AG04449 (cell line): ENCODE measurements at regions not wholly inside any gene's neighbourhood (a gene's known extent, or its start where the extent isn't known, plus 50 kb on each side); places are given as distances from the start of the nearest gene placed in this dataset.
"Not testable (repeated sequence)": the region's sequence is repeated elsewhere in the genome, so short reads cannot be mapped to it uniquely, and the experiment has no call there.

Experiments used
- CTCF ChIA-PET: fragments of 350-600 bp; formaldehyde crosslinking; extraction: SDS; loops from one replicate; lab custom pipeline; 2021; ENCODE audit warnings: antibody characterized with exemption; lab: Yijun Ruan, JAX
- POLR2A ChIA-PET: fragments of 400-600, 350-600 bp; formaldehyde crosslinking; extraction: SDS; loops from one replicate; lab custom pipeline; 2020; ENCODE audit warnings: antibody characterized with exemption, inconsistent platforms; lab: Yijun Ruan, JAX
- DNase-seq: peaks from one replicate; pipeline ENCODE4 v3.0.0-alpha.2; 2010; ENCODE audit warnings: low read depth, low spot score
- H3K4me3 ChIP-seq: 2 replicates; pipeline ENCODE4 v1.5.1; 2011; ENCODE audit warnings: low read depth, mild to moderate bottlenecking, control low read depth, low read length
- CTCF ChIP-seq: IDR thresholded peaks from one replicate; pipeline ENCODE4 v1.5.1; 2011; ENCODE audit warnings: mild to moderate bottlenecking, moderate library complexity, low read length, control low read depth, inconsistent platforms; ENCODE audit not compliant: insufficient read depth; ENCODE audit errors: missing control alignments

DNA sequence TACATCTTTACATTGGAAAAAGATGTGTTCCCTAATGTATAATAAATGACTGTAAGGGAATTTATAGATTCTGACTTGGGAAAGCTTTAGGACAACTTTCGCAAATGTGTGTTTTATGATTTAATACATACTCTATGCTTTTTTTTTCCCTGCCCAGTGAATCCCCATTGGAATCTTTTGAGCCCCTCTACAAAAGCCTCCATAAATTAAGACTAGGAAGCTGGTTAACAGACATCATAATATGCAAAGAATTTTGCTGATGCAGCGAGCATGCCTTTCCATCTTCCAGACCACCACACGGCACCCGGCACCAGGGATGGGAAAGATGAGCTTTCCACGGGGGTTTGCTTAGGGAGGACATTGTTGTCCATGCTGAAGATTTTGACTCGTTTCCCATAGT is 156.1 kb upstream of the IVNS1ABP start:
- no peak for DNase-seq
- ChIA-PET POLR2A (no interaction called here), CTCF (interaction anchor here (1.4 kb wide), 1 partner anchor 10 kb away, joined by 5 read pairs; no protein-coding TSS in a partner anchor)
- H3K4me3 ChIP-seq: no peak overlapping the region
- no peak for TF ChIP-seq CTCF

DNA sequence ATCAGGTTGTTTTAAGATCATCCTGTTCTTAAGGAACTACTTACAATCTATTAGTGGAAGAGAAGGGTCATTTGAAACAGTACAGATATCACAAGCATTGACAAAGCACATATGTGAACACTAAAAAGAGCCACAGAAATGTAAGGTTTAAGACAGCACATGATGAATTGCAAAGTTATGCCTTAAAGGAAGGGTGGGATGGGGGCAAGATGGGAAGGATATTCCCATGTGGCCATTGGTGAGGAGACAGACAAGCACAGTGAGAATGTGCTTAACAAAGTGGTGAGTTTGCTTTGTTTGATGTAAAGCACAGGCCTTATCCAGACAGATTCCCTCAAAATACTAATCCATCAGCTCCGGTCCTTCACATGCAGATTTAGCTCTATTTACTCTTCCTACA is 151.6 kb upstream of the IVNS1ABP start:
- TF ChIP-seq CTCF: no peak
- CTCF ChIA-PET: no interaction called here
- H3K4me3 ChIP-seq: no peak overlapping the region

DNA sequence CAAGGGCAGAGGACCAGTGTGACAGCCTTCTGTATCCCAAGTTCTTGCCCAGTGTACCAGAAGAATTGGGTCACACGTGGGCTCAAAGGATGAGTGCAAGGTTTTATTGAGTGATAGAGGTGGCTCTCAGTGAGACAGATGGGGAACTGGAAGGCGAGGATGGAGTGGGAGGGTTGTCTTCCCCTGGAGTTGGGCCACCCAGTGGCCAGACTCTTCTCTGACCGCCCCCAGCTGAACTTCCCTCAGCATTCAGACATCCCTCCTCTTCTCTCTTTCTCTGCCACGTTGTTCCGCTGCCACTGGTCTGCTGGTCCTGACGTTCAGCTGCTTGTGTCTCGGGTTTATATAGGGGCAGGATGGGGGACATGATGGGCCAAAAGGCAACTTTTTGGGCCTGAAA is 150.1 kb upstream of the IVNS1ABP start:
- H3K4me3 ChIP-seq: no peak overlapping the region
- CTCF ChIA-PET: no interaction called here
- no peak for TF ChIP-seq CTCF
- DNase-seq: no peak
- POLR2A ChIA-PET: no interaction called here

More for the DNA sequence above, 151.6 kb upstream of the IVNS1ABP start:
- POLR2A ChIA-PET: no interaction called here
- DNase-seq: no peak

- H3K4me3 ChIP-seq: no peak overlapping the region
- CTCF ChIA-PET: interaction anchor here (0.9 to 1.5 kb wide), 2 partner anchors 11 to 12 kb away, joined by 3 read pairs; no protein-coding TSS in a partner anchor
- no peak for TF ChIP-seq CTCF
- POLR2A ChIA-PET: no interaction called here
- no peak for DNase-seq
Observed at GRCh38 chr1:185464777-185465176, 147.7 kb upstream of the IVNS1ABP start.

DNA sequence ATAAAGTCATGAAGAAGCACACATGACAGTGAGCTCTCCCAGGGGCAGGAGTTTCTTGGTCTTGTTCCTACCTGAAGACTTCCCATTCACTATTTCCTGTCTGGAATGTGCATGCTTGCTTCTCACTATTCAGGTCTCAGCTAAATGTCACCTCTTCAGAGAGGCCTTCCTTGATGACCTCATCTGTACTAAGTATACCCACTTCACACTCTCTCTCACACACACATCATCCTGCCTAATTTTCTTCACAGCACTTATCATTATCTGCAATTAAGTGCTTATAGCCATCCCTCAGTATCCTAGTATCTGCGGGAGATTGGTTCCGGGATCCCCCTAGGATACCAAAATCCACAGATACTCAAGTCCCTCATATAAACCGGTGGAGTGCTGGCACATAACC is 146.4 kb upstream of the IVNS1ABP start:
- CTCF ChIA-PET: interaction anchor here (1.8 kb wide), 1 partner anchor 10 kb away, joined by 5 read pairs; no protein-coding TSS in a partner anchor
- DNase-seq: no peak
- POLR2A ChIA-PET: no interaction called here
- H3K4me3 ChIP-seq: no peak overlapping the region
- no peak for TF ChIP-seq CTCF

DNA sequence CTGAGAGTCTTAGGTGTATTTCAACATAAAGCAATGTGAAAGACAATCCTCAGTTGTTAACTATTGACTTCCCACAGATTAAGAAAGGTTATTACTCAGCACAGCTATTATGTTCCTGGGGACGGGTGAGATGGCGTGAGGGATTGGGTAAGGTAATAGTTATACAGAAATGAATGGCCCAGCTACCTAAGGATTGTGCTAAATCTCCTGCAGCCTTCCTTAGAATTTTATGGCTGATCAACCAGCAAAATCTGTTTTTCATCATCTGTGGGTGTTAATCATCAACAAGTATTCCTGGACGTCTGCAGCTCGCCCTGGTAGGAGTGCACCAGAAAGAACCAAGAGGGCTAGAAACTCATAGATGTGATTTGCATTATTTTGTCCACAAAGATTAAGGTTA is 146.0 kb upstream of the IVNS1ABP start:
- TF ChIP-seq CTCF: no peak
- POLR2A ChIA-PET: no interaction called here
- CTCF ChIA-PET: interaction anchor here (0.5 to 1.8 kb wide), 2 partner anchors 10 to 29 kb away, joined by 3 to 5 read pairs; no protein-coding TSS in a partner anchor
- H3K4me3 ChIP-seq: no peak overlapping the region
- DNase-seq: no peak

DNA sequence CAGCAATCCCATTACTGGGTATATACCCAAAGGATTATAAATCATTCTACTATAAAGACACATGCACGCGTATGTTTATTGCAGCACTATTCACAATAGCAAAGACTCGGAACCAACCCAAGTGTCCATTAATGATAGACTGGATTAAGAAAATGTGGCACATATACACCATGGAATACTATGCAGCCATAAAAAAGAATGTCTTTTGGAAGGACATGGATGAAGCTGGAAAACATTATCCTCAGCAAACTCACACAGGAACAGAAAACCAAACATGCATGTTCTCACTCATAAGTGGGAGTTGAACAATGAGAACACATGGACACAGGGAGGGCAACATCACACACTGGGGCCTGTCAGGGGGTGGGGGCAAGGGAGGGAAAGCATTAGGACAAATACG is 143.7 kb upstream of the IVNS1ABP start:
- CTCF ChIA-PET, POLR2A ChIA-PET, H3K4me3 ChIP-seq, DNase-seq: not testable (repeated sequence)
